ENCODE measurements at regions not wholly inside any gene's neighbourhood (a gene's known extent, or its start where the extent isn't known, plus 50 kb on each side); places are given as distances from the start of the nearest gene placed in this dataset.

GRCh38 chrX:14411326-14411725 lies 118.0 kb upstream of the GLRA2 start:
- Histone ChIP-seq H3K27ac (no peak overlapping the region), H3K4me3 (no peak overlapping the region)
- TF ChIP-seq, protein P1, sequence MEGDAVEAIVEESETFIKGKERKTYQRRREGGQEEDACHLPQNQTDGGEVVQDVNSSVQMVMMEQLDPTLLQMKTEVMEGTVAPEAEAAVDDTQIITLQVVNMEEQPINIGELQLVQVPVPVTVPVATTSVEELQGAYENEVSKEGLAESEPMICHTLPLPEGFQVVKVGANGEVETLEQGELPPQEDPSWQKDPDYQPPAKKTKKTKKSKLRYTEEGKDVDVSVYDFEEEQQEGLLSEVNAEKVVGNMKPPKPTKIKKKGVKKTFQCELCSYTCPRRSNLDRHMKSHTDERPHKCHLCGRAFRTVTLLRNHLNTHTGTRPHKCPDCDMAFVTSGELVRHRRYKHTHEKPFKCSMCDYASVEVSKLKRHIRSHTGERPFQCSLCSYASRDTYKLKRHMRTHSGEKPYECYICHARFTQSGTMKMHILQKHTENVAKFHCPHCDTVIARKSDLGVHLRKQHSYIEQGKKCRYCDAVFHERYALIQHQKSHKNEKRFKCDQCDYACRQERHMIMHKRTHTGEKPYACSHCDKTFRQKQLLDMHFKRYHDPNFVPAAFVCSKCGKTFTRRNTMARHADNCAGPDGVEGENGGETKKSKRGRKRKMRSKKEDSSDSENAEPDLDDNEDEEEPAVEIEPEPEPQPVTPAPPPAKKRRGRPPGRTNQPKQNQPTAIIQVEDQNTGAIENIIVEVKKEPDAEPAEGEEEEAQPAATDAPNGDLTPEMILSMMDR (IDR thresholded peaks at IDR 0.05) = no peak
- DNase-seq (ENCODE audit: low spot score) = no peak

DNA sequence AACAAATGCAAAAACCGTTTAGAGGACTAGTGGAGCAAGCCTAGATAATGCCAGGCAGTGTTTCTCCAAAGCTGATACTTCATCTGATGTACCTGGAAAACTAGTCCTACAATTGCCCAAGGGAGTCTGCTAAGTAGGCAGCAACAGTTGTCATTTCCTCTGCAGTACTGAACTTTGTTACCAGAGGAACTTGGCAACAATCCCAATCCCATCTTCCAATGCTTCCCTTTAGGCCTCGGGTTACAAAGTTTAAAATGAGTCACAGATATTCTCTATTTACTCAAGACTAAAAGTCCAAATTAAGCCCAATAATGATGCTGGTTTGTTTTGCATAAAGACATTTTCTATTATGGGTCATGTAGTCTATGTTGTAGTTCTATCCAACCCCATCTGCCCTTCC lies 120.0 kb upstream of the GLRA2 start:
- DNase-seq (ENCODE audit: low spot score) = no peak
- TF ChIP-seq, protein P1 (IDR thresholded peaks at IDR 0.05) = no peak
- Histone ChIP-seq H3K27ac (no peak overlapping the region), H3K4me3 (no peak overlapping the region)

DNA sequence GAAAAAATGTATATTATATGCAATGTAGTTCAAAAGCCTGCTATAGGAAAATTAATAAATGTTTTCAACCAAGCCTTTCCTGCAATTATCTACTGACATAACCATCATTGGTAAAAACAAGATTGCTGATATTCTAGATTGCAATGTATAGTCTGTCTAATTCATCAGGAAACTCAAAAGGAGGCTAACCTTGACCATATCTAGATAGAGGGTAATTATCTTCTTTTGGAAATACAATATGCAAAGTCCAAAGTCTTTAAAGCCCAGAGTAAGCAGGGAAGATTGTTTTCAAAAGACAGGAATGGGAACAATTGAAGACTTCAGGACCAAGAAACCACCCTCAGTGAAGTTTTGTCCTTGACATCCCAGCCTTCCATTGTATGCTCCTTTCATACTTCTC lies 123.1 kb upstream of the GLRA2 start:
- no peak for DNase-seq (ENCODE audit: low spot score)
- TF ChIP-seq, protein P1 (IDR thresholded peaks at IDR 0.05) = no peak
- Histone ChIP-seq H3K27ac (no peak overlapping the region), H3K4me3 (no peak overlapping the region)

GRCh38 chrX:14398725-14399124 lies 130.6 kb upstream of the GLRA2 start:
- DNase-seq (ENCODE audit: low spot score) = no peak
- Histone ChIP-seq H3K27ac (no peak overlapping the region), H3K4me3 (no peak overlapping the region)
- TF ChIP-seq, protein P1 (IDR thresholded peaks at IDR 0.05) = no peak

DNA sequence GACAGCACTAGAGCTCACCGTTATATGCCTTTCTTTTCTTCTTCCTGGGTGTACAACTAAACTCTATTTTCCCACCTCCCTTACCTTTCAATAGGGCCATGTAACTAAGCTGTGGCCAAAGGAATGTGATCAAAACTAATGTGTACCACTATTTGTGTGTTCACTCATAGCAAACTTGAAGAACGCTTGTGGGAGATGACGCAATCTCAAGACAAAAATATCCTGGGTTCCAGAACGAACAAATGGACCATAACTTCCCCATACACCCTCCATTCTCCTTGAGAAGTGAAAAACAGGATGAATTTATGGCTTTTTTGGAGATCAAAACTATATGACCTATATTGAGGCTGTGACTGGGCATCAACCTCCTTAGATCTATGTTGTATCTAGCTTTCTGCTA lies 139.7 kb upstream of the GLRA2 start:
- DNase-seq (ENCODE audit: low spot score) = no peak
- Histone ChIP-seq H3K27ac (no peak overlapping the region), H3K4me3 (no peak overlapping the region)
- TF ChIP-seq, protein P1 (IDR thresholded peaks at IDR 0.05) = no peak

GRCh38 chrX:14386981-14387380 lies 142.4 kb upstream of the GLRA2 start:
- no peak overlapping the region for H3K4me3 ChIP-seq
- no peak for DNase-seq (ENCODE audit: low spot score)
- no peak overlapping the region for H3K27ac ChIP-seq
- TF ChIP-seq, protein P1 (IDR thresholded peaks at IDR 0.05) = no peak

GRCh38 chrX:14380044-14380443 lies 149.3 kb upstream of the GLRA2 start:
- no peak for DNase-seq (ENCODE audit: low spot score)
- no peak overlapping the region for H3K4me3 ChIP-seq
- H3K27ac ChIP-seq = no peak overlapping the region
- TF ChIP-seq, protein P1 (IDR thresholded peaks at IDR 0.05) = no peak

All from coronary artery (tissue), 2 donors.